Right lobe of liver (tissue), 4 donors: ENCODE measurements at regions not wholly inside any gene's neighbourhood (a gene's known extent, or its start where the extent isn't known, plus 50 kb on each side); places are given as distances from the start of the nearest gene placed in this dataset.

ENCODE experiments used
- POLR2A ChIP-seq: fragments of 450-650 bp; IDR thresholded peaks from one replicate; pipeline ENCODE4 v1.6.1; 2017; ENCODE audit warnings: antibody characterized with exemption, mild to moderate bottlenecking
- TF ChIP-seq, protein P1 (sequence below), 4 donors: fragments of 200-600 bp in 3 of 4; fragments of 450-650 bp in 1 of 4; IDR thresholded peaks; one replicate each; pipeline versions ENCODE4 v1.5.1 to v1.8.0; 2016 to 2022; ENCODE audit warnings: antibody characterized with exemption in 4 of 4, mild to moderate bottlenecking in 2 of 4
- donor health status: DM: no; HTN: no; CAD: no.
- donor health status: DM: no; HTN: no; CAD: no.
- donor health status: DM: no; HTN: yes; CAD: no.

DNA sequence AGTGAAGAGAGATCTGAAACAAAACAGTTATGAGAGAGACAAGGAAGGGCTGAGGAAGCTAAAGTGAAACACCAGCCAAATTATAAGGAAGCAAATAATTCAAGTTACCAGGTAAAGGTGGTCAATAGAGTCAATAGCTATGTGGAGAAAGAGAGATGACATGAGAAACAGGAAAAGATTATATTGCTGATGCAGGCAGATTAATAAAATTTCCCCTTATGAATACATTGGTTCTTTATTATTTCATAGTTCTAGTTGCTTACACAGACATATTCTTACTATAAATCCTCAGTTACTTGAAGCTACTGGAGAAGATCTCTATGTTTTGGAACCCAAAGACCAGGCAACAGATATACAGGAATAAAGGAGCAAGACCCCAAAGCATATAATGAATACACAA, 273.7 kb upstream of the CTSO start:
- TF ChIP-seq POLR2A, result no peak
- TF ChIP-seq, protein P1, sequence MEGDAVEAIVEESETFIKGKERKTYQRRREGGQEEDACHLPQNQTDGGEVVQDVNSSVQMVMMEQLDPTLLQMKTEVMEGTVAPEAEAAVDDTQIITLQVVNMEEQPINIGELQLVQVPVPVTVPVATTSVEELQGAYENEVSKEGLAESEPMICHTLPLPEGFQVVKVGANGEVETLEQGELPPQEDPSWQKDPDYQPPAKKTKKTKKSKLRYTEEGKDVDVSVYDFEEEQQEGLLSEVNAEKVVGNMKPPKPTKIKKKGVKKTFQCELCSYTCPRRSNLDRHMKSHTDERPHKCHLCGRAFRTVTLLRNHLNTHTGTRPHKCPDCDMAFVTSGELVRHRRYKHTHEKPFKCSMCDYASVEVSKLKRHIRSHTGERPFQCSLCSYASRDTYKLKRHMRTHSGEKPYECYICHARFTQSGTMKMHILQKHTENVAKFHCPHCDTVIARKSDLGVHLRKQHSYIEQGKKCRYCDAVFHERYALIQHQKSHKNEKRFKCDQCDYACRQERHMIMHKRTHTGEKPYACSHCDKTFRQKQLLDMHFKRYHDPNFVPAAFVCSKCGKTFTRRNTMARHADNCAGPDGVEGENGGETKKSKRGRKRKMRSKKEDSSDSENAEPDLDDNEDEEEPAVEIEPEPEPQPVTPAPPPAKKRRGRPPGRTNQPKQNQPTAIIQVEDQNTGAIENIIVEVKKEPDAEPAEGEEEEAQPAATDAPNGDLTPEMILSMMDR (IDR thresholded peaks at IDR 0.05), result no peak
